Stimulated activated CD4-positive, alpha-beta T cell treated with anti-CD3 and anti-CD28 coated beads, Interleukin-15, amount 100 ng/mL, for 48 hours (primary cell): ENCODE measurements at regions not wholly inside any gene's neighbourhood (a gene's known extent, or its start where the extent isn't known, plus 50 kb on each side); places are given as distances from the start of the nearest gene placed in this dataset.
"Not testable (repeated sequence)": the region's sequence is repeated elsewhere in the genome, so short reads cannot be mapped to it uniquely, and the experiment has no call there.

ENCODE experiments used
- DNase-seq, 2 donors: peaks; one replicate each; pipeline ENCODE4 v3.0.0-alpha.2; 2020; ENCODE audit warnings: low read depth in 2 of 2

GRCh38 chr2:194385376-194385775, 1271.7 kb upstream of the SLC39A10 start:
- no peak for DNase-seq

- no peak for DNase-seq
Observed at GRCh38 chr2:194383401-194383800, 1273.6 kb upstream of the SLC39A10 start.

GRCh38 chr2:194382221-194382620, 1274.8 kb upstream of the SLC39A10 start:
- DNase-seq, result no peak

GRCh38 chr2:194380011-194380410, 1277.0 kb upstream of the SLC39A10 start:
- no peak for DNase-seq

GRCh38 chr2:194367390-194367789, 1289.6 kb upstream of the SLC39A10 start:
- DNase-seq, result not testable (repeated sequence)

GRCh38 chr2:194363878-194364277, 1293.1 kb upstream of the SLC39A10 start:
- DNase-seq, result no peak

GRCh38 chr2:194363295-194363694, 1293.7 kb upstream of the SLC39A10 start:
- no peak for DNase-seq

GRCh38 chr2:194352505-194352904, 1304.5 kb upstream of the SLC39A10 start:
- DNase-seq, result no peak

- DNase-seq, result no peak
Observed at GRCh38 chr2:194346193-194346592, 1310.8 kb upstream of the SLC39A10 start.

GRCh38 chr2:194345347-194345746, 1311.7 kb upstream of the SLC39A10 start:
- DNase-seq, result no peak

- DNase-seq, result no peak
Observed at GRCh38 chr2:194343167-194343566, 1313.9 kb upstream of the SLC39A10 start.

- no peak for DNase-seq
Observed at GRCh38 chr2:194332799-194333490, 1324.1 kb upstream of the SLC39A10 start.

GRCh38 chr2:194328456-194328855, 1328.6 kb upstream of the SLC39A10 start:
- no peak for DNase-seq

GRCh38 chr2:194327196-194327888, 1329.7 kb upstream of the SLC39A10 start:
- DNase-seq, result no peak

GRCh38 chr2:194323740-194324139, 1333.3 kb upstream of the SLC39A10 start:
- DNase-seq, result no peak

GRCh38 chr2:194320520-194320919, 1336.5 kb upstream of the SLC39A10 start:
- no peak for DNase-seq

GRCh38 chr2:194319222-194319992, 1337.6 kb upstream of the SLC39A10 start:
- no peak for DNase-seq

GRCh38 chr2:194314042-194314441, 1343.0 kb upstream of the SLC39A10 start:
- no peak for DNase-seq

GRCh38 chr2:194304191-194304590, 1352.8 kb upstream of the SLC39A10 start:
- no peak for DNase-seq

GRCh38 chr2:194301946-194302345, 1355.1 kb upstream of the SLC39A10 start:
- no peak for DNase-seq

GRCh38 chr2:194294156-194294555, 1362.9 kb upstream of the SLC39A10 start:
- no peak for DNase-seq

GRCh38 chr2:194291104-194291503, 1365.9 kb upstream of the SLC39A10 start:
- DNase-seq, result no peak
